SK-N-SH (cell line): ENCODE measurements at regions not wholly inside any gene's neighbourhood (a gene's known extent, or its start where the extent isn't known, plus 50 kb on each side); places are given as distances from the start of the nearest gene placed in this dataset.

ENCODE experiments used
- CTCF ChIP-seq: fragments of 200-600 bp; sonication (generic); IDR thresholded peaks from 2 replicates; pipeline ENCODE4 v1.6.1; 2017; ENCODE audit warnings: antibody characterized with exemption, mild to moderate bottlenecking, moderate library complexity
- EP300 ChIP-seq, 2 experiments: IDR thresholded peaks; 2 replicates each; pipeline versions ENCODE4 v1.4.0 to v1.6.1; 2012; ENCODE audit warnings: borderline replicate concordance in 1 of 2, low read depth in 1 of 2, low read length in 1 of 2
- FOXJ3 ChIP-seq: sonication (generic); formaldehyde crosslinking; IDR thresholded peaks from 2 replicates; pipeline ENCODE4 v1.5.1; 2020; ENCODE audit warnings: mild to moderate bottlenecking, missing genetic modification reagents
- GABPA ChIP-seq: IDR thresholded peaks from 2 replicates; pipeline ENCODE4 v1.4.0; 2012; ENCODE audit warnings: low read depth, mild to moderate bottlenecking
- MAX ChIP-seq: IDR thresholded peaks from 2 replicates; pipeline ENCODE4 v1.4.0; 2012; ENCODE audit warnings: low read depth
- POLR2AphosphoS5 ChIP-seq: IDR thresholded peaks from 2 replicates; pipeline ENCODE4 v1.6.1; 2012; ENCODE audit warnings: low read depth, low read length
- RAD21 ChIP-seq: IDR thresholded peaks from 2 replicates; pipeline ENCODE4 v1.6.1; 2012; ENCODE audit warnings: mild to moderate bottlenecking, low read length
- TAF1 ChIP-seq: IDR thresholded peaks from 2 replicates; pipeline ENCODE4 v1.6.1; 2012; ENCODE audit warnings: low read depth, mild to moderate bottlenecking, low read length, moderate library complexity, borderline replicate concordance

- TF ChIP-seq CTCF (no peak), TAF1 (no peak), EP300 (IDR thresholded peaks at IDR 0.05; ENCODE audit: borderline replicate concordance in 1 of 2, low read depth in 1 of 2, low read length in 1 of 2) (no peak), RAD21 (no peak), MAX (no peak), FOXJ3 (CRISPR knock-in tag) (no peak), POLR2AphosphoS5 (no peak), GABPA (no peak)
Observed at GRCh38 chr20:40111282-40111681, 577.8 kb downstream of the MAFB start.
